ENCODE measurements at regions not wholly inside any gene's neighbourhood (a gene's known extent, or its start where the extent isn't known, plus 50 kb on each side); places are given as distances from the start of the nearest gene placed in this dataset.
A peak's percentile ranks its signal among the peaks of the same experiment; 100 is the strongest.

GRCh38 chr11:128135451-128135850 is 451.9 kb downstream of the ETS1 start:
- H3K27ac Mint-ChIP-seq (ENCODE audit: unreplicated experiment) = no peak overlapping the region
- H3K4me1 Mint-ChIP-seq (ENCODE audit: low read depth) = peaks cover 14% of the 10 kb centered on the region
- peaks cover 7% of the 10 kb centered on the region for H3K9me3 Mint-ChIP-seq (ENCODE audit: low read depth)
- H3K27me3 Mint-ChIP-seq (ENCODE audit: low read depth) = no peaks in the 10 kb centered on the region
- no peak overlapping the region for H3K4me3 Mint-ChIP-seq (ENCODE audit: unreplicated experiment)
- no peak for DNase-seq (ENCODE audit: low spot score)
- TF ChIP-seq, protein P1, sequence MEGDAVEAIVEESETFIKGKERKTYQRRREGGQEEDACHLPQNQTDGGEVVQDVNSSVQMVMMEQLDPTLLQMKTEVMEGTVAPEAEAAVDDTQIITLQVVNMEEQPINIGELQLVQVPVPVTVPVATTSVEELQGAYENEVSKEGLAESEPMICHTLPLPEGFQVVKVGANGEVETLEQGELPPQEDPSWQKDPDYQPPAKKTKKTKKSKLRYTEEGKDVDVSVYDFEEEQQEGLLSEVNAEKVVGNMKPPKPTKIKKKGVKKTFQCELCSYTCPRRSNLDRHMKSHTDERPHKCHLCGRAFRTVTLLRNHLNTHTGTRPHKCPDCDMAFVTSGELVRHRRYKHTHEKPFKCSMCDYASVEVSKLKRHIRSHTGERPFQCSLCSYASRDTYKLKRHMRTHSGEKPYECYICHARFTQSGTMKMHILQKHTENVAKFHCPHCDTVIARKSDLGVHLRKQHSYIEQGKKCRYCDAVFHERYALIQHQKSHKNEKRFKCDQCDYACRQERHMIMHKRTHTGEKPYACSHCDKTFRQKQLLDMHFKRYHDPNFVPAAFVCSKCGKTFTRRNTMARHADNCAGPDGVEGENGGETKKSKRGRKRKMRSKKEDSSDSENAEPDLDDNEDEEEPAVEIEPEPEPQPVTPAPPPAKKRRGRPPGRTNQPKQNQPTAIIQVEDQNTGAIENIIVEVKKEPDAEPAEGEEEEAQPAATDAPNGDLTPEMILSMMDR (IDR thresholded peaks at IDR 0.05) = no peak
- peaks cover 1% of the 10 kb centered on the region for H3K36me3 Mint-ChIP-seq (ENCODE audit: low read depth)

GRCh38 chr11:128133501-128133900 is 453.9 kb downstream of the ETS1 start:
- H3K27ac Mint-ChIP-seq (ENCODE audit: unreplicated experiment) = no peak overlapping the region
- no peaks in the 10 kb centered on the region for H3K27me3 Mint-ChIP-seq (ENCODE audit: low read depth)
- TF ChIP-seq, protein P1 (IDR thresholded peaks at IDR 0.05) = peak; percentile 55
- no peaks in the 10 kb centered on the region for H3K36me3 Mint-ChIP-seq (ENCODE audit: low read depth)
- no peak for DNase-seq (ENCODE audit: low spot score)
- H3K4me3 Mint-ChIP-seq (ENCODE audit: unreplicated experiment) = no peak overlapping the region
- H3K4me1 Mint-ChIP-seq (ENCODE audit: low read depth) = peaks cover 14% of the 10 kb centered on the region
- no peaks in the 10 kb centered on the region for H3K9me3 Mint-ChIP-seq (ENCODE audit: low read depth)

DNA sequence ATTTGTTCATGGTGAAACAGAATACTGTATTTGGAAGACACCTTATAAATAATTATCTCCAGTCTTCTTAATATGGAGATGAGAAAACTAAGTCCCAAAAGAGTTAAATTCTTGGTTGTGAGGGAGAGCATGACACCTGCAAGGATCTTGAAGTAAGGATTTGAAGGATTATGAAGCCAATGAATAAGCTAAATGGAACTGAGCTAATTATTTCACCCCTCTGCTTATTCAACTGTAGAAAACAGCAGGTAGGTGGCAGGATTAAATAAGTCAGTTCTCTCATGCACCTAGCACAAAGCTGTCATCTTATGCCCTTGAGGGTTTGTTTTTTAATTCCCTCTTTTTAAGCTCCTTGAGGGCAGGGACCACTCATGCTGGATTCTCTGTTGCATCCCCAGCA is 457.3 kb downstream of the ETS1 start:
- Mint-ChIP-seq H3K4me3 (ENCODE audit: unreplicated experiment) (no peak overlapping the region), H3K27me3 (ENCODE audit: low read depth) (no peaks in the 10 kb centered on the region), H3K9me3 (ENCODE audit: low read depth) (no peaks in the 10 kb centered on the region), H3K4me1 (ENCODE audit: low read depth) (peaks cover 11% of the 10 kb centered on the region), H3K27ac (ENCODE audit: unreplicated experiment) (no peak overlapping the region), H3K36me3 (ENCODE audit: low read depth) (no peaks in the 10 kb centered on the region)
- DNase-seq (ENCODE audit: low spot score) = no peak
- TF ChIP-seq, protein P1 (IDR thresholded peaks at IDR 0.05) = no peak

GRCh38 chr11:128125723-128126122 is 461.6 kb downstream of the ETS1 start:
- H3K27me3 Mint-ChIP-seq (ENCODE audit: low read depth) = no peaks in the 10 kb centered on the region
- H3K9me3 Mint-ChIP-seq (ENCODE audit: low read depth) = peaks cover 3% of the 10 kb centered on the region
- H3K4me1 Mint-ChIP-seq (ENCODE audit: low read depth) = no peaks in the 10 kb centered on the region
- TF ChIP-seq, protein P1 (IDR thresholded peaks at IDR 0.05) = no peak
- no peak overlapping the region for H3K4me3 Mint-ChIP-seq (ENCODE audit: unreplicated experiment)
- no peak overlapping the region for H3K27ac Mint-ChIP-seq (ENCODE audit: unreplicated experiment)
- no peaks in the 10 kb centered on the region for H3K36me3 Mint-ChIP-seq (ENCODE audit: low read depth)
- DNase-seq (ENCODE audit: low spot score) = no peak

DNA sequence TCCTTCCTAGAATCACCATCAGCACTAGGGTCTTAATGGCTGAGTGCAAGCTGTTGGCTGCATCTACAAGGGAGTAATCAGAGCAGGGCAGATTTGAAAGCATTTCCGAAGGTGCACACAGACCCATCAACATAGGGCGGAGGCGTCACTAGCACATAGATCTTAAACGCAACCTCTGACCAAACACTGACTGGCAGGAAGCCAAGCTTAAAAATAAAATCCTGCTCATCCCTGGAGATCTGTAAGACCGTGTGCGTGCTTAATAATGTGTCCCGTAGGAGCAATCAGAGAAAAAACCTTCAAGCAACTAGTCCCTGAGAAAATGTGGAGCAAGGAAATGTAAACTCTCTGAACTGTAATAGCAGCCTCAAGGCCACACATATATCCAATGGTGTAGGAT is 470.5 kb downstream of the ETS1 start:
- Mint-ChIP-seq H3K4me3 (ENCODE audit: unreplicated experiment) (peak overlapping the region; percentile 21), H3K4me1 (ENCODE audit: low read depth) (peaks cover 12% of the 10 kb centered on the region), H3K27me3 (ENCODE audit: low read depth) (no peaks in the 10 kb centered on the region), H3K9me3 (ENCODE audit: low read depth) (peaks cover 9% of the 10 kb centered on the region), H3K36me3 (ENCODE audit: low read depth) (peaks cover 4% of the 10 kb centered on the region), H3K27ac (ENCODE audit: unreplicated experiment) (no peak overlapping the region)
- no peak for DNase-seq (ENCODE audit: low spot score)
- TF ChIP-seq, protein P1 (IDR thresholded peaks at IDR 0.05) = no peak
